ENCODE measurements at regions not wholly inside any gene's neighbourhood (a gene's known extent, or its start where the extent isn't known, plus 50 kb on each side); places are given as distances from the start of the nearest gene placed in this dataset.

- FAIRE-seq (no peak), DNase-seq (ENCODE audit: low read depth, low spot score) (no peak)
- Histone ChIP-seq H3K79me2 (ENCODE audit: control insufficient read depth, insufficient read depth, low read length) (no peaks in the 10 kb centered on the region), H3K9me3 (replicated peaks; ENCODE audit: control insufficient read depth, insufficient read depth, low read length) (no peaks in the 10 kb centered on the region), H3K4me2 (ENCODE audit: insufficient read depth, low read length) (no peak overlapping the region), H3K4me3 (replicated peaks in 1 of 3; ENCODE audit: insufficient read depth in 1 of 3, low read depth in 1 of 3, low read length in 3 of 3) (no peak overlapping the region), H3K4me1 (ENCODE audit: control insufficient read depth, extremely low read depth, insufficient read depth, low read length) (no peaks in the 10 kb centered on the region), H3K27ac (ENCODE audit: insufficient read depth, low read depth, low read length) (no peak overlapping the region), H3K9me1 (replicated peaks; ENCODE audit: control insufficient read depth, extremely low read depth, insufficient read depth, low read length) (no peaks in the 10 kb centered on the region), H3K9ac (replicated peaks; ENCODE audit: extremely low read depth, insufficient read depth, low read length) (no peak overlapping the region), H2AFZ (ENCODE audit: low read depth, low read length) (no peak overlapping the region), H4K20me1 (replicated peaks; ENCODE audit: control insufficient read depth, extremely low read depth, insufficient read depth, low read length) (no peaks in the 10 kb centered on the region), H3K27me3 (ENCODE audit: control insufficient read depth in 2 of 2, insufficient read depth in 2 of 2, low read length in 2 of 2) (no peaks in the 10 kb centered on the region), H3K36me3 (ENCODE audit: control insufficient read depth in 2 of 2, extremely low read depth in 1 of 2, insufficient read depth in 2 of 2, low read length in 2 of 2) (no peaks in the 10 kb centered on the region)
- POLR2A ChIA-PET = interaction anchor here (0.9 kb wide), 1 partner anchor 671 kb away, joined by 4 read pairs; the partner anchor contains the start of gene KLF4
- TF ChIP-seq FOS (IDR thresholded peaks at IDR 0.05; ENCODE audit: borderline replicate concordance, insufficient read depth, low read length) (no peak), GATA2 (IDR thresholded peaks at IDR 0.05; ENCODE audit: insufficient read depth, insufficient read length, low read depth, low read length) (no peak), POLR2A (IDR thresholded peaks at IDR 0.05; ENCODE audit: low read depth, low read length) (no peak), POLR2AphosphoS5 (IDR thresholded peaks at IDR 0.05; ENCODE audit: insufficient read depth, low read depth, low read length) (no peak), MAX (IDR thresholded peaks at IDR 0.05; ENCODE audit: insufficient read depth, insufficient read length) (no peak), MYC (IDR thresholded peaks at IDR 0.05; ENCODE audit: low read depth, low read length) (no peak), EZH2 (IDR thresholded peaks at IDR 0.05; ENCODE audit: borderline replicate concordance, low read depth, low read length, severe bottlenecking) (no peak), JUN (IDR thresholded peaks at IDR 0.05; ENCODE audit: borderline replicate concordance, insufficient read depth, insufficient read length, low read depth) (no peak), CTCF (IDR thresholded peaks at IDR 0.05; ENCODE audit: extremely low read depth in 1 of 2, insufficient read depth in 1 of 2, low read depth in 1 of 2, low read length in 2 of 2) (no peak)
- intact Hi-C loops (cut with micrococcal nuclease) (no loop called here), dilution Hi-C loops (cut with MboI; ENCODE audit: extremely low pct_ligation_motif_present, low sequenced_read_pairs) (no loop called here)
- no TSS peak for BruUV-seq (replicated peaks)
- CTCF ChIA-PET = interaction anchor here (2.1 kb wide), 1 partner anchor 18 kb away, joined by 7 read pairs; no protein-coding TSS in a partner anchor
Observed at GRCh38 chr9:108160706-108161355, 671.3 kb upstream of the KLF4 start.

Measured in endothelial cell of umbilical vein (primary cell).